ENCODE measurements at regions not wholly inside any gene's neighbourhood (a gene's known extent, or its start where the extent isn't known, plus 50 kb on each side); places are given as distances from the start of the nearest gene placed in this dataset.

GRCh38 chr5:4905674-4906520, 234.2 kb upstream of the ADAMTS16 start:
- no peak for DNase-seq (ENCODE audit: low spot score)
- no peak for FAIRE-seq

GRCh38 chr5:4906786-4907185, 233.3 kb upstream of the ADAMTS16 start:
- FAIRE-seq (no peak), DNase-seq (ENCODE audit: low spot score) (no peak)

GRCh38 chr5:4907571-4907970, 232.6 kb upstream of the ADAMTS16 start:
- DNase-seq (ENCODE audit: low spot score) (no peak), FAIRE-seq (no peak)

- DNase-seq (ENCODE audit: low spot score), result no peak
- FAIRE-seq, result no peak
Observed at GRCh38 chr5:4909086-4909485, 231.0 kb upstream of the ADAMTS16 start.

GRCh38 chr5:4911646-4912403, 228.3 kb upstream of the ADAMTS16 start:
- no peak for FAIRE-seq
- DNase-seq (ENCODE audit: low spot score), result no peak

- no peak for FAIRE-seq
- no peak for DNase-seq (ENCODE audit: low spot score)
Observed at GRCh38 chr5:4921929-4922328, 218.2 kb upstream of the ADAMTS16 start.

- FAIRE-seq (no peak), DNase-seq (ENCODE audit: low spot score) (peak; percentile 46)
Observed at GRCh38 chr5:4924577-4924976, 215.6 kb upstream of the ADAMTS16 start.

GRCh38 chr5:4927097-4927496, 213.0 kb upstream of the ADAMTS16 start:
- DNase-seq (ENCODE audit: low spot score), result no peak
- FAIRE-seq, result no peak

GRCh38 chr5:4928409-4928808, 211.7 kb upstream of the ADAMTS16 start:
- DNase-seq (ENCODE audit: low spot score) (no peak), FAIRE-seq (no peak)

- DNase-seq (ENCODE audit: low spot score) (no peak), FAIRE-seq (no peak)
Observed at GRCh38 chr5:4929092-4929655, 211.0 kb upstream of the ADAMTS16 start.

GRCh38 chr5:4939042-4939781, 200.9 kb upstream of the ADAMTS16 start:
- DNase-seq (ENCODE audit: low spot score) (no peak), FAIRE-seq (no peak)

- no peak for DNase-seq (ENCODE audit: low spot score)
- no peak for FAIRE-seq
Observed at GRCh38 chr5:4941161-4941560, 199.0 kb upstream of the ADAMTS16 start.

- FAIRE-seq (no peak), DNase-seq (ENCODE audit: low spot score) (peak; percentile 78)
Observed at GRCh38 chr5:4941957-4942830, 197.9 kb upstream of the ADAMTS16 start.

GRCh38 chr5:4942831-4943178, 197.3 kb upstream of the ADAMTS16 start:
- DNase-seq (ENCODE audit: low spot score), result no peak

GRCh38 chr5:4945296-4945695, 194.8 kb upstream of the ADAMTS16 start:
- DNase-seq (ENCODE audit: low spot score) (no peak), FAIRE-seq (no peak)

More at GRCh38 chr5:4942831-4943178, 197.3 kb upstream of the ADAMTS16 start:
- no peak for FAIRE-seq

GRCh38 chr5:4947106-4947505, 193.0 kb upstream of the ADAMTS16 start:
- no peak for FAIRE-seq

GRCh38 chr5:4947893-4948536, 192.1 kb upstream of the ADAMTS16 start:
- FAIRE-seq, result no peak
- DNase-seq (ENCODE audit: low spot score), result no peak

More at GRCh38 chr5:4947106-4947505, 193.0 kb upstream of the ADAMTS16 start:
- no peak for DNase-seq (ENCODE audit: low spot score)

GRCh38 chr5:4949108-4949507, 191.0 kb upstream of the ADAMTS16 start:
- DNase-seq (ENCODE audit: low spot score) (no peak), FAIRE-seq (no peak)

GRCh38 chr5:4953576-4953975, 186.6 kb upstream of the ADAMTS16 start:
- FAIRE-seq, result no peak
- no peak for DNase-seq (ENCODE audit: low spot score)

- FAIRE-seq (no peak), DNase-seq (ENCODE audit: low spot score) (no peak)
Observed at GRCh38 chr5:4954048-4954447, 186.1 kb upstream of the ADAMTS16 start.

Measured in urothelium cell line (cell line).